Sigmoid colon (tissue), 6 donors: ENCODE measurements at regions not wholly inside any gene's neighbourhood (a gene's known extent, or its start where the extent isn't known, plus 50 kb on each side); places are given as distances from the start of the nearest gene placed in this dataset.

Source experiments
- DNase-seq: peaks from one replicate; pipeline ENCODE4 v3.0.0-alpha.2; 2019
- H3K27ac ChIP-seq, 4 donors: fragments of 200-600 bp; sonication (generic); one replicate each; pipeline ENCODE4 v1.5.1; 2016 to 2019; ENCODE audit warnings: mild to moderate bottlenecking in 1 of 4
- H3K27me3 ChIP-seq, 3 donors: fragments of 200-600 bp; sonication (generic); one replicate each; pipeline ENCODE4 v1.5.1; 2019; ENCODE audit warnings: mild to moderate bottlenecking in 1 of 3
- H3K36me3 ChIP-seq, 4 donors: fragments of 200-600 bp; sonication (generic); one replicate each; pipeline ENCODE4 v1.5.1; 2016 to 2019
- H3K4me1 ChIP-seq, 4 donors: fragments of 200-600 bp; sonication (generic); one replicate each; pipeline ENCODE4 v1.5.1; 2017 to 2019
- H3K4me3 ChIP-seq, 4 donors: fragments of 200-600 bp; sonication (generic); one replicate each; pipeline ENCODE4 v1.5.1; 2017 to 2019; ENCODE audit warnings: mild to moderate bottlenecking in 2 of 4, moderate library complexity in 1 of 4
- H3K9me3 ChIP-seq, 4 donors: fragments of 200-600 bp in 3 of 4; sonication (generic) in 3 of 4; one replicate each; pipeline versions ENCODE4 v1.5.1 to v1.6.1; 2013 to 2019
- CTCF ChIP-seq, 4 experiments: fragments of 450-650 bp in 3 of 4; fragments of 200-600 bp in 1 of 4; IDR thresholded peaks; one replicate each; pipeline ENCODE4 v1.5.1; 2016 to 2019; ENCODE audit warnings: antibody characterized with exemption in 4 of 4, mild to moderate bottlenecking in 3 of 4, moderate library complexity in 2 of 4
- EP300 ChIP-seq, 4 donors: sonication (generic); formaldehyde crosslinking; IDR thresholded peaks; one replicate each; pipeline ENCODE4 v1.6.1; 2017; ENCODE audit warnings: antibody characterized with exemption in 4 of 4
- POLR2A ChIP-seq, 2 donors: fragments of 450-650 bp; IDR thresholded peaks; one replicate each; pipeline ENCODE4 v1.6.1; 2016; ENCODE audit warnings: antibody characterized with exemption in 2 of 2, mild to moderate bottlenecking in 2 of 2, moderate library complexity in 2 of 2
- POLR2AphosphoS5 ChIP-seq, 4 donors: sonication (generic); formaldehyde crosslinking; IDR thresholded peaks; one replicate each; pipeline ENCODE4 v1.6.1; 2017; ENCODE audit warnings: antibody characterized with exemption in 4 of 4
- WGBS, 2 donors: extraction: QIAGEN DNeasy Blood & Tissue Kit; methylation state at CpG; one replicate each; pipeline ENCODE4 v1.1.7; 2013; 5-methylcytosine and 5-hydroxymethylcytosine counted together
- intact Hi-C: fragments of 100-400 bp; cut with DNase I; formaldehyde crosslinking; loops from one replicate; pipeline ENCODE4 v1.15.1; 2023
- donor health status: healthy with polysubstance abuse.
- donor health status: healthy.

DNA sequence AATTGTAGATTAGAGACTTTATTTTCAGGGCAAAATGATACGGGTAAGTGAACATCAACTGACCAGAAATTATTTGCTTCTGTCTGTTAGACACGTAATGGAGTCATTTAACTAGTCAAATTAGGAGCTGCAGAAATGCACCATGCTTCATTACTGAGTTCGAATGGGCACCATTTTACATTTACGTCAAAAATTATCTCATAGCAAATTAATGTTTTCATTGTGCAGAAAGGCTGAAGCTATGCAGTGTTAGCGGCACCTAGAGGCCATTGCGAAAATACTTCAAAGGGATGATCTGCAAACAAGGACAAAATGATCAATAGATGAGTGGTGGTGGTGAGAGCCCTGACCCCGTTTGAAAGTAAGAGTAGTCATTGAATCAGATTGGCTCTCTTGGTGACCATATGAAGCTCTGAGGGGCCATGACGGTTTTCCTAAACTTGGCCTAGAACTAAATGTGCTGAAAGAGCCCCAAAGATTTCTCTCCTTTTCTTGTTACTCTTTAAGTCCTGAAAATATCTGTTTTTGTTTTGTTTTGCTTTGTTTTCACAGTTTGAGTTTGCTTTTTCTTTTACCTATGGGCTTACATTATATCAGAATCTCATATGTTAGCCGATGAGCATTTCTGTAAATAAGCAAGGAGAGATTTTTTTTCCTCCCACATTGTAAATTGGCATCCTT is 277.9 kb downstream of the ZNF536 start:
- Histone ChIP-seq H3K27ac (no peak overlapping the region), H3K36me3 (no peaks in the 10 kb centered on the region), H3K4me3 (no peak overlapping the region), H3K9me3 (no peaks in the 10 kb centered on the region), H3K27me3 (peaks cover 0 to 58% (median 4%) of the 10 kb centered on the region in 3 donors), H3K4me1 (no peaks in the 10 kb centered on the region)
- no peak for TF ChIP-seq EP300 (IDR thresholded peaks at IDR 0.05)
- peak; percentile 28 to 69 (median 58) for TF ChIP-seq CTCF (IDR thresholded peaks at IDR 0.05)
- 17 to 20% methylated on average over 9 of the region's 9 CpGs for WGBS, 2 donors
- intact Hi-C loops, result loop anchor here (5.0 to 10.0 kb wide), 2 partner anchors 423 to 915 kb away; no protein-coding TSS in a partner anchor
- DNase-seq, result no peak

GRCh38 chr19:30648866-30649862 is 277.0 kb downstream of the ZNF536 start:
- intact Hi-C loops, result loop anchor here (5.0 kb wide), 1 partner anchor 422 kb away; no protein-coding TSS in a partner anchor
- H3K27ac ChIP-seq, result no peak overlapping the region
- no peak for DNase-seq
- H3K27me3 ChIP-seq, result peaks cover 0 to 50% (median 4%) of the 10 kb centered on the region in 3 donors
- TF ChIP-seq EP300 (IDR thresholded peaks at IDR 0.05), result no peak
- TF ChIP-seq CTCF (IDR thresholded peaks at IDR 0.05), result no peak
- TF ChIP-seq POLR2A (IDR thresholded peaks at IDR 0.05), result no peak
- no peak for TF ChIP-seq POLR2AphosphoS5 (IDR thresholded peaks at IDR 0.05)
- H3K4me3 ChIP-seq, result no peak overlapping the region
- no peaks in the 10 kb centered on the region for H3K9me3 ChIP-seq
- no peaks in the 10 kb centered on the region for H3K4me1 ChIP-seq
- 69 to 79% methylated on average over 12 of the region's 12 CpGs for WGBS, 2 donors
- H3K36me3 ChIP-seq, result no peaks in the 10 kb centered on the region

- 55 to 58% methylated on average over 19 of the region's 19 CpGs for WGBS, 2 donors
- TF ChIP-seq POLR2A (IDR thresholded peaks at IDR 0.05) (no peak), POLR2AphosphoS5 (IDR thresholded peaks at IDR 0.05) (no peak), CTCF (IDR thresholded peaks at IDR 0.05) (no peak), EP300 (IDR thresholded peaks at IDR 0.05) (no peak)
- Histone ChIP-seq H3K27me3 (peaks cover 0 to 39% (median 4%) of the 10 kb centered on the region in 3 donors), H3K4me1 (no peaks in the 10 kb centered on the region), H3K4me3 (no peak overlapping the region), H3K27ac (no peak overlapping the region), H3K9me3 (no peaks in the 10 kb centered on the region), H3K36me3 (no peaks in the 10 kb centered on the region)
- intact Hi-C loops, result loop anchor here (5.0 kb wide), 1 partner anchor 421 kb away; no protein-coding TSS in a partner anchor
- DNase-seq, result no peak
Measured at GRCh38 chr19:30647891-30648720, 275.9 kb downstream of the ZNF536 start.

DNA sequence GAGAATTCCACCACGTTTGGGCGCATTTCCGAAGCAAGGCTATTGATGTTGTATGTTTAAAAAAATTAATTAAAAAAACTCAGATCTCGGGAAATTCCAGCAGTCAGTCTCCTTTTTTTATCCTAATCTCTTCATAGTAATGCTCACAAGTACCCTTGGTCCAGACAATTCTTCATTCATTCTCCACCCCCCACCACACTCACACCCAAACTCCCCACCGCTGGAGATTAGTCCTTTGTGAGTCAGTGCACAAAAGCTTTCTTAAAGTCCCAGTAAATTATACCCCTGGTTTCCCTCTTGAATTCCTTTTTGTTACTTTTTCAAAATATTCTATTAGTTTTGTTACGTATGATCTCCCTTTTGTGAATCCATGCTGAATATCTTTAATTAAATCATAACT is 274.6 kb downstream of the ZNF536 start:
- H3K27ac ChIP-seq, result no peak overlapping the region
- no peaks in the 10 kb centered on the region for H3K36me3 ChIP-seq
- 80% methylated on average over 6 of the region's 6 CpGs for WGBS, 2 donors
- H3K4me1 ChIP-seq, result no peaks in the 10 kb centered on the region
- no peaks in the 10 kb centered on the region for H3K9me3 ChIP-seq
- H3K4me3 ChIP-seq, result no peak overlapping the region
- DNase-seq, result no peak
- peaks cover 0 to 30% (median 4%) of the 10 kb centered on the region in 3 donors for H3K27me3 ChIP-seq
- no peak for TF ChIP-seq POLR2AphosphoS5 (IDR thresholded peaks at IDR 0.05)
- no peak for TF ChIP-seq POLR2A (IDR thresholded peaks at IDR 0.05)
- TF ChIP-seq CTCF (IDR thresholded peaks at IDR 0.05), result no peak
- no peak for TF ChIP-seq EP300 (IDR thresholded peaks at IDR 0.05)
- intact Hi-C loops, result loop anchor here (5.0 kb wide), 1 partner anchor 420 kb away; no protein-coding TSS in a partner anchor
